Transverse colon (tissue), 4 donors: ENCODE measurements at regions not wholly inside any gene's neighbourhood (a gene's known extent, or its start where the extent isn't known, plus 50 kb on each side); places are given as distances from the start of the nearest gene placed in this dataset.

Experiments
- DNase-seq: peaks from one replicate; pipeline ENCODE4 v3.0.0-alpha.2; 2019
- H3K27ac ChIP-seq, 4 donors: fragments of 200-600 bp; sonication (generic); 2 replicates each; pipeline ENCODE4 v1.5.1; 2016 to 2018; ENCODE audit warnings: inconsistent platforms in 4 of 4
- H3K27me3 ChIP-seq: fragments of 200-600 bp; sonication (generic); 2 replicates; pipeline ENCODE4 v1.5.1; 2017; ENCODE audit warnings: inconsistent platforms
- H3K36me3 ChIP-seq, 4 donors: fragments of 200-600 bp; sonication (generic); 2 replicates each; pipeline ENCODE4 v1.5.1; 2017 to 2019; ENCODE audit warnings: inconsistent platforms in 4 of 4
- H3K4me1 ChIP-seq, 4 donors: fragments of 200-600 bp; sonication (generic); 2 replicates each; pipeline ENCODE4 v1.5.1; 2017 to 2020; ENCODE audit warnings: inconsistent platforms in 4 of 4
- H3K4me3 ChIP-seq, 4 donors: fragments of 200-600 bp; sonication (generic); 1 replicate in 1 of 4; 2 replicates in 3 of 4; pipeline versions ENCODE4 v1.5.1 to v1.6.1; 2017 to 2019; ENCODE audit warnings: inconsistent platforms in 4 of 4
- H3K9me3 ChIP-seq, 2 donors: fragments of 200-600 bp; sonication (generic); 2 replicates each; pipeline ENCODE4 v1.5.1; 2017 to 2019; ENCODE audit warnings: inconsistent platforms in 2 of 2
- EP300 ChIP-seq: sonication (generic); formaldehyde crosslinking; IDR thresholded peaks from one replicate; pipeline ENCODE4 v1.6.1; 2017; ENCODE audit warnings: antibody characterized with exemption, low read depth
- POLR2A ChIP-seq: fragments of 450-650 bp; IDR thresholded peaks from one replicate; pipeline ENCODE4 v1.6.1; 2016; ENCODE audit warnings: antibody characterized with exemption, mild to moderate bottlenecking, moderate library complexity
- POLR2AphosphoS5 ChIP-seq, 3 donors: sonication (generic); formaldehyde crosslinking; IDR thresholded peaks; one replicate each; pipeline ENCODE4 v1.6.1; 2016; ENCODE audit warnings: antibody characterized with exemption in 3 of 3
- WGBS, 2 donors: methylation state at CpG; one replicate each; pipeline ENCODE4 v1.1.5; 2018; ENCODE audit warnings: low coverage in 1 of 2; 5-methylcytosine and 5-hydroxymethylcytosine counted together
- in situ Hi-C, 4 donors: fragments of 200-750 bp; cut with MboI; loops; one replicate each; pipeline versions ENCODE4 v1.15.0 to v1.15.1; 2017; ENCODE audit warnings: low sequenced_read_pairs in 3 of 4, low pct_ligation_motif_present in 1 of 4, low pct_unique_long_range_greater_than_20kb in 1 of 4
- intact Hi-C: fragments of 100-400 bp; cut with DNase I; formaldehyde crosslinking; loops from one replicate; pipeline ENCODE4 v1.15.1; 2023; ENCODE audit warnings: low total_unique reads
- TF ChIP-seq, protein P1 (sequence below), 5 experiments: fragments of 200-600 bp in 3 of 5; fragments of 450-650 bp in 2 of 5; sonication (generic) in 3 of 5; IDR thresholded peaks; 1 replicate in 2 of 5; 2 replicates in 3 of 5; pipeline ENCODE4 v1.5.1; 2016 to 2017; ENCODE audit warnings: antibody characterized with exemption in 5 of 5, inconsistent platforms in 3 of 5, mild to moderate bottlenecking in 2 of 5, moderate library complexity in 1 of 5

DNA sequence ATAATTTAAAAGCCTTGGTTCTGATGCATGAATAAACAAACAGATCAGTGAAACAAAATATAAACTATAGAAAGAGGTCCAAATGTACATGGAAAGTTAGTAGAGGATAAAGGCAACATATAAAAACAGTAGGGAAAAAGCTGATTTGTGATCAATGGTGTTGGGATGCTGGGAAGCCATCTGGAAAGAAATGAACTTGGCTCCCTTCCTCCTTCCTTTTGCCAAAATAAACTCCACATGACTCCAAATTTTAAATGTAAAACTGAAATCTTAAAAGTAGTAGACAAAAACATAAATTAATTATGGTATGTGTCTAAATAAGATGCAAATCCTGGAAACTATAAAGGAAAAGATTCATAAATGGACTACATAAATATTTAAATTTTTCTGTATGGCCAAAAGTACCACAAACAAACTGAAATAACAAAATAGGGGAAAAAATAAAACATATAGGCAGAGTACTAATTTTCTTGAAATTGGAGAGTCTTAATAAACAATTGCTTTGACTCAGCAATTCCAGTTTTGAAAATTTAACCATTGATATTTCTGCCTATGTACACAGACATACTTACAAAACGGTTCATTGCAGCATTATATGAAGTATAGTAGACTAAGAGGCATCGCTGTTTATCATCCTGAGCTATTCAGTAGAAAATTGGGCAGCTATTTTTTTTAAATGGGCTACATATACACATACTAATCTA is 77.0 kb upstream of the TRIM24 start:
- H3K27me3 ChIP-seq: no peaks in the 10 kb centered on the region
- WGBS, 2 donors: 77 to 93% methylated on average over 2 of the region's 2 CpGs
- TF ChIP-seq EP300: no peak
- TF ChIP-seq POLR2A: no peak
- TF ChIP-seq, protein P1, sequence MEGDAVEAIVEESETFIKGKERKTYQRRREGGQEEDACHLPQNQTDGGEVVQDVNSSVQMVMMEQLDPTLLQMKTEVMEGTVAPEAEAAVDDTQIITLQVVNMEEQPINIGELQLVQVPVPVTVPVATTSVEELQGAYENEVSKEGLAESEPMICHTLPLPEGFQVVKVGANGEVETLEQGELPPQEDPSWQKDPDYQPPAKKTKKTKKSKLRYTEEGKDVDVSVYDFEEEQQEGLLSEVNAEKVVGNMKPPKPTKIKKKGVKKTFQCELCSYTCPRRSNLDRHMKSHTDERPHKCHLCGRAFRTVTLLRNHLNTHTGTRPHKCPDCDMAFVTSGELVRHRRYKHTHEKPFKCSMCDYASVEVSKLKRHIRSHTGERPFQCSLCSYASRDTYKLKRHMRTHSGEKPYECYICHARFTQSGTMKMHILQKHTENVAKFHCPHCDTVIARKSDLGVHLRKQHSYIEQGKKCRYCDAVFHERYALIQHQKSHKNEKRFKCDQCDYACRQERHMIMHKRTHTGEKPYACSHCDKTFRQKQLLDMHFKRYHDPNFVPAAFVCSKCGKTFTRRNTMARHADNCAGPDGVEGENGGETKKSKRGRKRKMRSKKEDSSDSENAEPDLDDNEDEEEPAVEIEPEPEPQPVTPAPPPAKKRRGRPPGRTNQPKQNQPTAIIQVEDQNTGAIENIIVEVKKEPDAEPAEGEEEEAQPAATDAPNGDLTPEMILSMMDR (IDR thresholded peaks at IDR 0.05): no peak
- no peak overlapping the region for H3K27ac ChIP-seq
- H3K4me3 ChIP-seq: no peak overlapping the region
- H3K9me3 ChIP-seq: no peaks in the 10 kb centered on the region
- in situ Hi-C loops: no loop called here
- no peak for DNase-seq
- no peaks in the 10 kb centered on the region for H3K36me3 ChIP-seq
- no peaks in the 10 kb centered on the region for H3K4me1 ChIP-seq
- intact Hi-C loops: no loop called here

DNA sequence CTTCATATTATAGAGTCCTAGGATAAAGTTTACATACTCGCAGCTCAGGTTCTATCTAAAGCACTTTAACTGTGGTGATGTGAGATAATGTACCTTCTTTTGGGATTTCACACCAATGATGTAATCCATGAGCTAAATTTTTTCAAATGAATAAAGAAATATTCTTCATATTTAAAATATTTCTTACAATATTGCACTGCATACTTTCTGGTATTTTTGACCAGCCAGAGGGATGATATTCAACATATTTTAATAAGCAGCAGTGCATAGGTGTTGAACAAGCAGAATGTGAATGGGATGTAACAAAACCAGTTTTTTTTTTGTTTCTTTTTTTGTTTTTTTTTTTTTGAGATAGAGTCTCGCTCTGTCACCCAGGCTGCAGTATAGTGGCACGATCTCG is 73.2 kb upstream of the TRIM24 start:
- no peaks in the 10 kb centered on the region for H3K4me1 ChIP-seq
- H3K4me3 ChIP-seq: no peak overlapping the region
- DNase-seq: no peak
- no peaks in the 10 kb centered on the region for H3K9me3 ChIP-seq
- no peaks in the 10 kb centered on the region for H3K27me3 ChIP-seq
- no peaks in the 10 kb centered on the region for H3K36me3 ChIP-seq
- no peak overlapping the region for H3K27ac ChIP-seq
- WGBS, 2 donors: 79 to 83% methylated on average over 1 to 4 of the region's 4 CpGs
- no peak for TF ChIP-seq POLR2A
- no peak for TF ChIP-seq POLR2AphosphoS5 (IDR thresholded peaks at IDR 0.05)
- no peak for TF ChIP-seq EP300
- TF ChIP-seq, protein P1 (IDR thresholded peaks at IDR 0.05): no peak
- intact Hi-C loops (no loop called here), in situ Hi-C loops (no loop called here)

GRCh38 chr7:138387755-138388475 is 72.1 kb upstream of the TRIM24 start:
- Histone ChIP-seq H3K36me3 (no peaks in the 10 kb centered on the region), H3K9me3 (no peaks in the 10 kb centered on the region), H3K27ac (no peak overlapping the region), H3K4me1 (no peaks in the 10 kb centered on the region), H3K4me3 (no peak overlapping the region), H3K27me3 (no peaks in the 10 kb centered on the region)
- TF ChIP-seq, protein P1 (IDR thresholded peaks at IDR 0.05): no peak
- no peak for TF ChIP-seq POLR2A
- no peak for TF ChIP-seq EP300
- TF ChIP-seq POLR2AphosphoS5 (IDR thresholded peaks at IDR 0.05): no peak
- 85 to 89% methylated on average over 4 to 6 of the region's 6 CpGs for WGBS, 2 donors
- DNase-seq: no peak
- in situ Hi-C loops (no loop called here), intact Hi-C loops (no loop called here)

DNA sequence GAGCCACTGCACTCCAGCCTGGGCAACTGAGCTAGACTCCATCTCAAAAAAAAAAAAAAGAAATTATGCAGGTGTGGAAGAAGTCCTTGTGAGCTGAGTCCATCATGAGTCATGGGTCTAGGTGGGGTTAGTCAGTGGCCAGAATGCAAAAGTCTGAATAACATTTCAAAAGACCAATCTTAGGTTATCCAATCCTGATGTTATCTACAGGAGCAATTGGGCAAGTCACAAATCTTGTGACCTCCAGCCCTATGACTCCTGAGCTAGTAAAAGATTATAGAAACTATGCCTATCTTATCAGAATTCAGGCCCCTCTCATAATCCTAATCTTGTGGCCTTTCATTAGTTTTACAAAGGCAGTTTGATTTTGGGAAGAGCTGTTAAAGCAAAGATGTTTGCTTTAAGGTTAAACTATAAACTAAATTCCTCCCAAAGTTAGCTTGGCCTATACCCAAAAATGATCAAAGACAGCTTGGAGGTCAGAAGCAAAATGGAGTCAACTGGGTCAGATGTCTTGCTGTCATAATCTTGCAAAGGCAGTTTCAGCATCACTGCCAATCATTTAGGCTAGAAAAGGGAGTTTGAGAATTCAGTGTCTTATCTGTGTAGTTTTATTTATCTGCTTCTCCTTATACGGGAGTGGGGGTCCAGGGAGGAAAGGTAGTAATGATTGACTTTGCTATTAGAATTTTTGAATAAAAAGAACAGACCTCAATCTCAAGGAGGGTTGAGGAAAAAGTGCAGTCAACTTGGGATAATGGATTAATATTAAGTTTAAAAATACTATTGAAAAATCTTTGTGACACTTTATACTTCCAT is 71.2 kb upstream of the TRIM24 start:
- Histone ChIP-seq H3K27me3 (no peaks in the 10 kb centered on the region), H3K4me3 (no peak overlapping the region), H3K36me3 (no peaks in the 10 kb centered on the region), H3K27ac (no peak overlapping the region), H3K4me1 (no peaks in the 10 kb centered on the region), H3K9me3 (no peaks in the 10 kb centered on the region)
- no peak for TF ChIP-seq POLR2AphosphoS5 (IDR thresholded peaks at IDR 0.05)
- no peak for TF ChIP-seq EP300
- TF ChIP-seq, protein P1 (IDR thresholded peaks at IDR 0.05): no peak
- no peak for TF ChIP-seq POLR2A
- no peak for DNase-seq
- in situ Hi-C loops (no loop called here), intact Hi-C loops (no loop called here)
- 0 to 8% methylated on average over 1 of the region's 1 CpG for WGBS, 2 donors
